ENCODE measurements at regions not wholly inside any gene's neighbourhood (a gene's known extent, or its start where the extent isn't known, plus 50 kb on each side); places are given as distances from the start of the nearest gene placed in this dataset.

GRCh38 chr7:12803542-12803941 is 116.1 kb downstream of the ARL4A start:
- Histone ChIP-seq H4K20me1 (ENCODE audit: insufficient read depth, low read depth, low read length) (no peaks in the 10 kb centered on the region), H3K4me3 (ENCODE audit: low read length) (no peak overlapping the region), H3K9me2 (replicated peaks; ENCODE audit: insufficient read depth, low read length) (no peaks in the 10 kb centered on the region), H3K9me3 (ENCODE audit: low read length) (no peaks in the 10 kb centered on the region), H3K79me2 (ENCODE audit: low read length) (no peaks in the 10 kb centered on the region), H2AFZ (ENCODE audit: low read length) (no peak overlapping the region), H3K36me3 (ENCODE audit: insufficient read depth, low read length) (no peaks in the 10 kb centered on the region), H3K27me3 (ENCODE audit: low read length) (no peaks in the 10 kb centered on the region), H3K27ac (ENCODE audit: low read length) (no peak overlapping the region), H3K4me1 (ENCODE audit: low read length) (no peaks in the 10 kb centered on the region), H3K9ac (ENCODE audit: low read length) (no peak overlapping the region), H3K4me2 (ENCODE audit: low read depth, low read length, poor library complexity, severe bottlenecking) (no peak overlapping the region)
- no peak for DNase-seq

DNA sequence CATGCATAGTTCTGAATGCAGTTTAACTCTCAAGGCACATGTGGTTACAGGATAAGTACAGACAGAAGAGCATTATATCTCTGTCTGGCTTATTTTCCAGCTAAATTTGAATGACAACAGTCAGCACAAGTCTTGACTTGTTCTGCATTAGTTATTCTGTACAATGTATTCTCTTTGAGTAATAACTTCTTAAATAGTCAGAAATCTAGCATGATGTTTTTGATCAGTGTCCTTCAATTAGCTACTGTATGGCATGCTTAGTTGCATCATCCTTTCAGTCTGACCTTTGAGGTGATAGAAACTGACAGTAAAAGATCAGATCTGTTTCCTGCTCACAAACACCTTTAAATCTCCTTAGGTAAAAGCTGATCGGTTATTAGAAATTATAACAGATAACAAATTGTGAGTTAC is 118.1 kb downstream of the ARL4A start:
- DNase-seq = no peak
- H2AFZ ChIP-seq (ENCODE audit: low read length) = no peak overlapping the region
- H3K36me3 ChIP-seq (ENCODE audit: insufficient read depth, low read length) = no peaks in the 10 kb centered on the region
- no peaks in the 10 kb centered on the region for H3K9me3 ChIP-seq (ENCODE audit: low read length)
- H3K27me3 ChIP-seq (ENCODE audit: low read length) = no peaks in the 10 kb centered on the region
- H3K79me2 ChIP-seq (ENCODE audit: low read length) = no peaks in the 10 kb centered on the region
- no peaks in the 10 kb centered on the region for H3K4me1 ChIP-seq (ENCODE audit: low read length)
- H4K20me1 ChIP-seq (ENCODE audit: insufficient read depth, low read depth, low read length) = no peaks in the 10 kb centered on the region
- H3K4me3 ChIP-seq (ENCODE audit: low read length) = no peak overlapping the region
- no peak overlapping the region for H3K9ac ChIP-seq (ENCODE audit: low read length)
- no peak overlapping the region for H3K4me2 ChIP-seq (ENCODE audit: low read depth, low read length, poor library complexity, severe bottlenecking)
- no peak overlapping the region for H3K27ac ChIP-seq (ENCODE audit: low read length)
- H3K9me2 ChIP-seq (replicated peaks; ENCODE audit: insufficient read depth, low read length) = no peaks in the 10 kb centered on the region

GRCh38 chr7:12805957-12806356 is 118.5 kb downstream of the ARL4A start:
- H3K36me3 ChIP-seq (ENCODE audit: insufficient read depth, low read length) = no peaks in the 10 kb centered on the region
- no peak overlapping the region for H3K4me2 ChIP-seq (ENCODE audit: low read depth, low read length, poor library complexity, severe bottlenecking)
- H4K20me1 ChIP-seq (ENCODE audit: insufficient read depth, low read depth, low read length) = no peaks in the 10 kb centered on the region
- H3K9me3 ChIP-seq (ENCODE audit: low read length) = no peaks in the 10 kb centered on the region
- DNase-seq = no peak
- H2AFZ ChIP-seq (ENCODE audit: low read length) = no peak overlapping the region
- H3K27me3 ChIP-seq (ENCODE audit: low read length) = no peaks in the 10 kb centered on the region
- H3K27ac ChIP-seq (ENCODE audit: low read length) = no peak overlapping the region
- H3K4me3 ChIP-seq (ENCODE audit: low read length) = no peak overlapping the region
- H3K79me2 ChIP-seq (ENCODE audit: low read length) = no peaks in the 10 kb centered on the region
- no peak overlapping the region for H3K9ac ChIP-seq (ENCODE audit: low read length)
- H3K4me1 ChIP-seq (ENCODE audit: low read length) = no peaks in the 10 kb centered on the region
- no peaks in the 10 kb centered on the region for H3K9me2 ChIP-seq (replicated peaks; ENCODE audit: insufficient read depth, low read length)

DNA sequence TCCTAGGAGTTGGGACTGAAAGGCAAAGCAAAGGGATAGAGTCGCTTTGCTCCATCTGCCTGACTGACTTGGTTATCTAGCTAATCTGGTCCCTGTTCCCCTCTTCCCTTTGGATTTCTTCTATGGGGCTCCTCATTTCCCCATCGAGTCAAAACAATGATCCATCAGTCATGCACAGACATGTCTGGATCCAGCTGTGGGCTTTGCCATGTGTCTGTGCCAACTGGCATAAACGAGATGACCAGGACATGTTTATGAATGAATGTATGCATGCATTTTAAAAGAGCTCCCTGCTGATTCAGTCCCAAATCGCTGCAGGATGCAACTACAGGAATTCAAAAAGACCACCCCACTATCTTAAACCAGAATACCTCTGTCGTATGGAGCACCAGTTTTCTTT is 122.0 kb downstream of the ARL4A start:
- no peaks in the 10 kb centered on the region for H4K20me1 ChIP-seq (ENCODE audit: insufficient read depth, low read depth, low read length)
- no peak overlapping the region for H3K4me2 ChIP-seq (ENCODE audit: low read depth, low read length, poor library complexity, severe bottlenecking)
- no peak for DNase-seq
- no peaks in the 10 kb centered on the region for H3K9me3 ChIP-seq (ENCODE audit: low read length)
- H3K9ac ChIP-seq (ENCODE audit: low read length) = no peak overlapping the region
- no peak overlapping the region for H2AFZ ChIP-seq (ENCODE audit: low read length)
- no peaks in the 10 kb centered on the region for H3K9me2 ChIP-seq (replicated peaks; ENCODE audit: insufficient read depth, low read length)
- H3K27me3 ChIP-seq (ENCODE audit: low read length) = no peaks in the 10 kb centered on the region
- no peak overlapping the region for H3K27ac ChIP-seq (ENCODE audit: low read length)
- no peaks in the 10 kb centered on the region for H3K36me3 ChIP-seq (ENCODE audit: insufficient read depth, low read length)
- H3K4me1 ChIP-seq (ENCODE audit: low read length) = no peaks in the 10 kb centered on the region
- H3K79me2 ChIP-seq (ENCODE audit: low read length) = no peaks in the 10 kb centered on the region
- H3K4me3 ChIP-seq (ENCODE audit: low read length) = no peak overlapping the region

DNA sequence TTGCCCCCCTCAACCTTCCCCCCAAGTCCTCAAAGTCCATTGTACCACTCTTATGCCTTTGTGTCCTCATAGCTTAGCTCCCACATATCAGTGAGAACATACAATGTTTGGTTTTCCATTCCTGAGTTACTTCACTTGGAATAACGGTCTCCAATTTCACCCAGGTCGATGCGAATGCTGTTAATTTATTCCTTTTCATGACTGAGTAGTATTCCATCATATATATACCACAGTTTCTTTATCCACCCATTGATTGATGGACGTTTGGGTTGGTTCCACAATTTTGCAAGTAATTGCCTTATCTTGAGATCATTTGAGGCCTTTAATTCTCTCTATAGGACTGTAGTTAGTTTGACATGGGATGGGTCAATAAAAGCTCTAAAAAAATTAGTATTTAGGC is 124.7 kb downstream of the ARL4A start:
- Histone ChIP-seq H4K20me1 (ENCODE audit: insufficient read depth, low read depth, low read length) (no peaks in the 10 kb centered on the region), H3K27ac (ENCODE audit: low read length) (no peak overlapping the region), H2AFZ (ENCODE audit: low read length) (no peak overlapping the region), H3K4me2 (ENCODE audit: low read depth, low read length, poor library complexity, severe bottlenecking) (no peak overlapping the region), H3K4me1 (ENCODE audit: low read length) (no peaks in the 10 kb centered on the region), H3K9me3 (ENCODE audit: low read length) (no peaks in the 10 kb centered on the region), H3K36me3 (ENCODE audit: insufficient read depth, low read length) (no peaks in the 10 kb centered on the region), H3K9me2 (replicated peaks; ENCODE audit: insufficient read depth, low read length) (no peaks in the 10 kb centered on the region), H3K4me3 (ENCODE audit: low read length) (no peak overlapping the region), H3K27me3 (ENCODE audit: low read length) (no peaks in the 10 kb centered on the region), H3K79me2 (ENCODE audit: low read length) (no peaks in the 10 kb centered on the region), H3K9ac (ENCODE audit: low read length) (no peak overlapping the region)
- DNase-seq = no peak

GRCh38 chr7:12814107-12814506 is 126.7 kb downstream of the ARL4A start:
- Histone ChIP-seq H3K9me2 (replicated peaks; ENCODE audit: insufficient read depth, low read length) (no peaks in the 10 kb centered on the region), H4K20me1 (ENCODE audit: insufficient read depth, low read depth, low read length) (no peaks in the 10 kb centered on the region), H3K9ac (ENCODE audit: low read length) (no peak overlapping the region), H3K36me3 (ENCODE audit: insufficient read depth, low read length) (no peaks in the 10 kb centered on the region), H3K27me3 (ENCODE audit: low read length) (no peaks in the 10 kb centered on the region), H3K27ac (ENCODE audit: low read length) (no peak overlapping the region), H3K4me3 (ENCODE audit: low read length) (no peak overlapping the region), H3K4me1 (ENCODE audit: low read length) (no peaks in the 10 kb centered on the region), H3K4me2 (ENCODE audit: low read depth, low read length, poor library complexity, severe bottlenecking) (no peak overlapping the region), H3K79me2 (ENCODE audit: low read length) (no peaks in the 10 kb centered on the region), H2AFZ (ENCODE audit: low read length) (no peak overlapping the region), H3K9me3 (ENCODE audit: low read length) (no peaks in the 10 kb centered on the region)
- no peak for DNase-seq

GRCh38 chr7:12814828-12815227 is 127.4 kb downstream of the ARL4A start:
- Histone ChIP-seq H2AFZ (ENCODE audit: low read length) (no peak overlapping the region), H3K79me2 (ENCODE audit: low read length) (no peaks in the 10 kb centered on the region), H3K9ac (ENCODE audit: low read length) (no peak overlapping the region), H3K4me1 (ENCODE audit: low read length) (no peaks in the 10 kb centered on the region), H3K9me3 (ENCODE audit: low read length) (no peaks in the 10 kb centered on the region), H3K27ac (ENCODE audit: low read length) (no peak overlapping the region), H3K27me3 (ENCODE audit: low read length) (no peaks in the 10 kb centered on the region), H3K36me3 (ENCODE audit: insufficient read depth, low read length) (no peaks in the 10 kb centered on the region), H3K4me2 (ENCODE audit: low read depth, low read length, poor library complexity, severe bottlenecking) (no peak overlapping the region), H3K4me3 (ENCODE audit: low read length) (no peak overlapping the region), H3K9me2 (replicated peaks; ENCODE audit: insufficient read depth, low read length) (no peaks in the 10 kb centered on the region), H4K20me1 (ENCODE audit: insufficient read depth, low read depth, low read length) (no peaks in the 10 kb centered on the region)
- DNase-seq = no peak

- Histone ChIP-seq H3K27me3 (ENCODE audit: low read length) (no peaks in the 10 kb centered on the region), H3K4me3 (ENCODE audit: low read length) (no peak overlapping the region), H3K9ac (ENCODE audit: low read length) (no peak overlapping the region), H3K4me1 (ENCODE audit: low read length) (no peaks in the 10 kb centered on the region), H3K36me3 (ENCODE audit: insufficient read depth, low read length) (no peaks in the 10 kb centered on the region), H3K79me2 (ENCODE audit: low read length) (no peaks in the 10 kb centered on the region), H3K9me3 (ENCODE audit: low read length) (no peaks in the 10 kb centered on the region), H3K4me2 (ENCODE audit: low read depth, low read length, poor library complexity, severe bottlenecking) (no peak overlapping the region), H3K27ac (ENCODE audit: low read length) (no peak overlapping the region), H2AFZ (ENCODE audit: low read length) (no peak overlapping the region), H4K20me1 (ENCODE audit: insufficient read depth, low read depth, low read length) (no peaks in the 10 kb centered on the region), H3K9me2 (replicated peaks; ENCODE audit: insufficient read depth, low read length) (no peaks in the 10 kb centered on the region)
- no peak for DNase-seq
Measured at GRCh38 chr7:12815426-12815825, 128.0 kb downstream of the ARL4A start.

GRCh38 chr7:12815871-12816270 is 128.4 kb downstream of the ARL4A start:
- Histone ChIP-seq H3K79me2 (ENCODE audit: low read length) (no peaks in the 10 kb centered on the region), H3K9me3 (ENCODE audit: low read length) (no peaks in the 10 kb centered on the region), H3K9ac (ENCODE audit: low read length) (no peak overlapping the region), H3K27me3 (ENCODE audit: low read length) (no peaks in the 10 kb centered on the region), H3K4me3 (ENCODE audit: low read length) (no peak overlapping the region), H4K20me1 (ENCODE audit: insufficient read depth, low read depth, low read length) (no peaks in the 10 kb centered on the region), H3K27ac (ENCODE audit: low read length) (no peak overlapping the region), H3K4me1 (ENCODE audit: low read length) (no peaks in the 10 kb centered on the region), H3K9me2 (replicated peaks; ENCODE audit: insufficient read depth, low read length) (no peaks in the 10 kb centered on the region), H2AFZ (ENCODE audit: low read length) (no peak overlapping the region), H3K36me3 (ENCODE audit: insufficient read depth, low read length) (no peaks in the 10 kb centered on the region), H3K4me2 (ENCODE audit: low read depth, low read length, poor library complexity, severe bottlenecking) (no peak overlapping the region)
- DNase-seq = no peak
